ENCODE measurements at regions not wholly inside any gene's neighbourhood (a gene's known extent, or its start where the extent isn't known, plus 50 kb on each side); places are given as distances from the start of the nearest gene placed in this dataset.

DNA sequence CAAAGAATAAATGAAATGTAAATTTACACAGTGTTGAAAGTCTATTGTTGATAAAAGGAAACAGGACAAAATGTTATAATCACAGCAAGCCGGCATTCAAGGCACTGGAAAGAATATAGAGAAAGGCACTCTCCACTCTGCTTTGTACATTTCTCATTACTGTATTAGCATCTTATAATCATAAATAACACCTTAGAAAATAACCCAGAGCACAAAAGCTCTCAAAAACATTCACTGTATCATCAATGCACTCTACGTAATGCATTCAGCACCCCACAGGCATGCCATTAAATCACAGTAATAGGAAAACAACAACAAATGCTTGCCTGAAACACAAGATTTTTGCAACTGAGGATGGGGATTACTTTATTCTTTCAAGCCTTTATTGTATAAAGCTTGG, 75.3 kb upstream of the TRPC3 start:
- TF ChIP-seq, protein P1, sequence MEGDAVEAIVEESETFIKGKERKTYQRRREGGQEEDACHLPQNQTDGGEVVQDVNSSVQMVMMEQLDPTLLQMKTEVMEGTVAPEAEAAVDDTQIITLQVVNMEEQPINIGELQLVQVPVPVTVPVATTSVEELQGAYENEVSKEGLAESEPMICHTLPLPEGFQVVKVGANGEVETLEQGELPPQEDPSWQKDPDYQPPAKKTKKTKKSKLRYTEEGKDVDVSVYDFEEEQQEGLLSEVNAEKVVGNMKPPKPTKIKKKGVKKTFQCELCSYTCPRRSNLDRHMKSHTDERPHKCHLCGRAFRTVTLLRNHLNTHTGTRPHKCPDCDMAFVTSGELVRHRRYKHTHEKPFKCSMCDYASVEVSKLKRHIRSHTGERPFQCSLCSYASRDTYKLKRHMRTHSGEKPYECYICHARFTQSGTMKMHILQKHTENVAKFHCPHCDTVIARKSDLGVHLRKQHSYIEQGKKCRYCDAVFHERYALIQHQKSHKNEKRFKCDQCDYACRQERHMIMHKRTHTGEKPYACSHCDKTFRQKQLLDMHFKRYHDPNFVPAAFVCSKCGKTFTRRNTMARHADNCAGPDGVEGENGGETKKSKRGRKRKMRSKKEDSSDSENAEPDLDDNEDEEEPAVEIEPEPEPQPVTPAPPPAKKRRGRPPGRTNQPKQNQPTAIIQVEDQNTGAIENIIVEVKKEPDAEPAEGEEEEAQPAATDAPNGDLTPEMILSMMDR (conservative IDR thresholded peaks at IDR 0.05; ENCODE audit: low read length) = no peak
- no peak for TF ChIP-seq EZH2phosphoT487 (IDR thresholded peaks at IDR 0.05; ENCODE audit: borderline replicate concordance)

All from Loucy (cell line).